GM12878 (cell line): ENCODE measurements at regions not wholly inside any gene's neighbourhood (a gene's known extent, or its start where the extent isn't known, plus 50 kb on each side); places are given as distances from the start of the nearest gene placed in this dataset.

Experiments used
- BCLAF1 ChIP-seq: fragments of 450-650 bp; IDR thresholded peaks from 2 replicates; pipeline ENCODE4 v1.6.1; 2017; ENCODE audit warnings: antibody characterized with exemption, mild to moderate bottlenecking, moderate library complexity
- CREB1 ChIP-seq: IDR thresholded peaks from 2 replicates; pipeline ENCODE4 v1.6.1; 2012; ENCODE audit warnings: low read depth, mild to moderate bottlenecking, inconsistent platforms
- FOXM1 ChIP-seq: IDR thresholded peaks from 2 replicates; pipeline ENCODE4 v1.6.1; 2012; ENCODE audit warnings: low read depth, mild to moderate bottlenecking, inconsistent platforms, low read length, moderate library complexity
- GABPA ChIP-seq: IDR thresholded peaks from 2 replicates; pipeline ENCODE4 v1.6.1; 2014; ENCODE audit warnings: antibody characterized with exemption, low read depth, mild to moderate bottlenecking, inconsistent platforms
- GATAD2B ChIP-seq: fragments of 450-650 bp; conservative IDR thresholded peaks from 2 replicates; pipeline ENCODE4 v1.6.1; 2017; ENCODE audit warnings: low read depth, mild to moderate bottlenecking, moderate library complexity
- JUND ChIP-seq: IDR thresholded peaks from 2 replicates; pipeline ENCODE4 v1.6.1; 2012; ENCODE audit warnings: low read depth, mild to moderate bottlenecking, low read length, improper control_type of control experiment, moderate library complexity
- KAT2A ChIP-seq: conservative IDR thresholded peaks from 2 replicates; pipeline ENCODE4 v1.6.1; 2011; ENCODE audit warnings: low read depth, low read length; ENCODE audit not compliant: control insufficient read depth
- KDM1A ChIP-seq: fragments of 200-600 bp; sonication (generic); IDR thresholded peaks from 2 replicates; pipeline ENCODE4 v1.6.1; 2016; ENCODE audit warnings: borderline replicate concordance
- MEF2B ChIP-seq: fragments of 450-650 bp; IDR thresholded peaks from 2 replicates; pipeline ENCODE4 v1.6.1; 2018; ENCODE audit warnings: mild to moderate bottlenecking, moderate library complexity; ENCODE audit not compliant: partially characterized antibody, poor library complexity, severe bottlenecking
- NFIC ChIP-seq: IDR thresholded peaks from 2 replicates; pipeline ENCODE4 v1.6.1; 2012; ENCODE audit warnings: low read depth, mild to moderate bottlenecking, inconsistent platforms, low read length, moderate library complexity
- PAX8 ChIP-seq: fragments of 450-650 bp; IDR thresholded peaks from 2 replicates; pipeline ENCODE4 v1.6.1; 2017; ENCODE audit warnings: mild to moderate bottlenecking, moderate library complexity
- SIN3A ChIP-seq: IDR thresholded peaks from 2 replicates; pipeline ENCODE4 v1.6.1; 2012; ENCODE audit warnings: low read depth, low read length, improper control_type of control experiment
- SMAD5 ChIP-seq: IDR thresholded peaks from 2 replicates; pipeline ENCODE4 v1.6.1; 2016; ENCODE audit warnings: antibody characterized with exemption, low read depth
- SREBF2 ChIP-seq: IDR thresholded peaks from 2 replicates; pipeline ENCODE4 v1.6.1; 2012; ENCODE audit warnings: mild to moderate bottlenecking, low read length
- SRF ChIP-seq, 2 experiments: IDR thresholded peaks; 2 replicates each; pipeline ENCODE4 v1.6.1; 2011; ENCODE audit warnings: low read depth in 2 of 2, low read length in 2 of 2, mild to moderate bottlenecking in 1 of 2, moderate library complexity in 1 of 2
- ZBTB11 ChIP-seq: fragments of 450-650 bp; formaldehyde crosslinking; IDR thresholded peaks from 2 replicates; pipeline ENCODE4 v1.5.0; 2022; ENCODE audit warnings: mild to moderate bottlenecking, missing genetic modification characterization
- ZNF274 ChIP-seq: IDR thresholded peaks from one replicate; pipeline ENCODE4 v1.8.0; 2011; ENCODE audit not compliant: insufficient read length, insufficient read depth
- ZSCAN29 ChIP-seq: fragments of 450-650 bp; IDR thresholded peaks from 2 replicates; pipeline ENCODE4 v1.6.1; 2017; ENCODE audit warnings: mild to moderate bottlenecking, moderate library complexity
- TF ChIP-seq, protein P1 (sequence below): fragments of 150-350 bp; IDR thresholded peaks from 2 replicates; pipeline ENCODE4 v1.6.1; 2014; ENCODE audit warnings: mild to moderate bottlenecking, low read depth, low read length
- TF ChIP-seq, protein P2 (sequence below): IDR thresholded peaks from 2 replicates; pipeline ENCODE4 v1.6.1; 2012; ENCODE audit warnings: low read length, inconsistent platforms
- TF ChIP-seq, protein P3 (sequence below): fragments of 450-650 bp; IDR thresholded peaks from 2 replicates; pipeline ENCODE4 v1.6.1; 2014; ENCODE audit warnings: mild to moderate bottlenecking

GRCh38 chr5:124649491-124650146 lies 96.8 kb downstream of the ZNF608 start (continued):
- TF ChIP-seq, protein P1, sequence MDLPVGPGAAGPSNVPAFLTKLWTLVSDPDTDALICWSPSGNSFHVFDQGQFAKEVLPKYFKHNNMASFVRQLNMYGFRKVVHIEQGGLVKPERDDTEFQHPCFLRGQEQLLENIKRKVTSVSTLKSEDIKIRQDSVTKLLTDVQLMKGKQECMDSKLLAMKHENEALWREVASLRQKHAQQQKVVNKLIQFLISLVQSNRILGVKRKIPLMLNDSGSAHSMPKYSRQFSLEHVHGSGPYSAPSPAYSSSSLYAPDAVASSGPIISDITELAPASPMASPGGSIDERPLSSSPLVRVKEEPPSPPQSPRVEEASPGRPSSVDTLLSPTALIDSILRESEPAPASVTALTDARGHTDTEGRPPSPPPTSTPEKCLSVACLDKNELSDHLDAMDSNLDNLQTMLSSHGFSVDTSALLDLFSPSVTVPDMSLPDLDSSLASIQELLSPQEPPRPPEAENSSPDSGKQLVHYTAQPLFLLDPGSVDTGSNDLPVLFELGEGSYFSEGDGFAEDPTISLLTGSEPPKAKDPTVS = no peak
- TF ChIP-seq CREB1 = peak; percentile 51; the same call in 1 of the 2 replicates
- TF ChIP-seq ZBTB11 (CRISPR knock-in tag) = no peak
- peak; percentile 44 for TF ChIP-seq GABPA
- TF ChIP-seq, protein P2, sequence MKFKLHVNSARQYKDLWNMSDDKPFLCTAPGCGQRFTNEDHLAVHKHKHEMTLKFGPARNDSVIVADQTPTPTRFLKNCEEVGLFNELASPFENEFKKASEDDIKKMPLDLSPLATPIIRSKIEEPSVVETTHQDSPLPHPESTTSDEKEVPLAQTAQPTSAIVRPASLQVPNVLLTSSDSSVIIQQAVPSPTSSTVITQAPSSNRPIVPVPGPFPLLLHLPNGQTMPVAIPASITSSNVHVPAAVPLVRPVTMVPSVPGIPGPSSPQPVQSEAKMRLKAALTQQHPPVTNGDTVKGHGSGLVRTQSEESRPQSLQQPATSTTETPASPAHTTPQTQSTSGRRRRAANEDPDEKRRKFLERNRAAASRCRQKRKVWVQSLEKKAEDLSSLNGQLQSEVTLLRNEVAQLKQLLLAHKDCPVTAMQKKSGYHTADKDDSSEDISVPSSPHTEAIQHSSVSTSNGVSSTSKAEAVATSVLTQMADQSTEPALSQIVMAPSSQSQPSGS = peak; percentile 94
- TF ChIP-seq SRF (IDR thresholded peaks at IDR 0.05; ENCODE audit: low read depth in 2 of 2, low read length in 2 of 2) = no peak
- TF ChIP-seq SREBF2 = no peak
- TF ChIP-seq FOXM1 = peak; percentile 93
- no peak for TF ChIP-seq KDM1A
- TF ChIP-seq PAX8 = no peak
- TF ChIP-seq, protein P3, sequence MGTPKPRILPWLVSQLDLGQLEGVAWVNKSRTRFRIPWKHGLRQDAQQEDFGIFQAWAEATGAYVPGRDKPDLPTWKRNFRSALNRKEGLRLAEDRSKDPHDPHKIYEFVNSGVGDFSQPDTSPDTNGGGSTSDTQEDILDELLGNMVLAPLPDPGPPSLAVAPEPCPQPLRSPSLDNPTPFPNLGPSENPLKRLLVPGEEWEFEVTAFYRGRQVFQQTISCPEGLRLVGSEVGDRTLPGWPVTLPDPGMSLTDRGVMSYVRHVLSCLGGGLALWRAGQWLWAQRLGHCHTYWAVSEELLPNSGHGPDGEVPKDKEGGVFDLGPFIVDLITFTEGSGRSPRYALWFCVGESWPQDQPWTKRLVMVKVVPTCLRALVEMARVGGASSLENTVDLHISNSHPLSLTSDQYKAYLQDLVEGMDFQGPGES = no peak
- peak; percentile 1; the same call in 1 of the 2 replicates for TF ChIP-seq ZSCAN29
- TF ChIP-seq ZNF274 = no peak
- TF ChIP-seq SMAD5 = no peak
- TF ChIP-seq KAT2A = no peak
- peak; percentile 100 for TF ChIP-seq NFIC
- TF ChIP-seq BCLAF1 = no peak
- peak; percentile 74 for TF ChIP-seq GATAD2B
- no peak for TF ChIP-seq MEF2B
- no peak for TF ChIP-seq JUND
- no peak for TF ChIP-seq SIN3A
